ENCODE measurements at regions not wholly inside any gene's neighbourhood (a gene's known extent, or its start where the extent isn't known, plus 50 kb on each side); places are given as distances from the start of the nearest gene placed in this dataset.

GRCh38 chr18:39786477-39786876 is 2168.6 kb upstream of the PIK3C3 start:
- Histone ChIP-seq H3K4me1 (ENCODE audit: control insufficient read depth, insufficient read depth, low read length) (no peaks in the 10 kb centered on the region), H3K27ac (ENCODE audit: low read length) (no peak overlapping the region), H3K27me3 (ENCODE audit: control insufficient read depth, insufficient read depth) (no peaks in the 10 kb centered on the region), H3K9me3 (ENCODE audit: control insufficient read depth, low read length) (no peaks in the 10 kb centered on the region), H3K4me3 (ENCODE audit: low read length) (no peak overlapping the region)
- ATAC-seq (no peak), DNase-seq (no peak)
- intact Hi-C loops (cut with DNase I), result no loop called here

GRCh38 chr18:39784541-39784940 is 2170.5 kb upstream of the PIK3C3 start:
- Histone ChIP-seq H3K27ac (ENCODE audit: low read length) (no peak overlapping the region), H3K9me3 (ENCODE audit: control insufficient read depth, low read length) (no peaks in the 10 kb centered on the region), H3K4me3 (ENCODE audit: low read length) (no peak overlapping the region), H3K27me3 (ENCODE audit: control insufficient read depth, insufficient read depth) (no peaks in the 10 kb centered on the region), H3K4me1 (ENCODE audit: control insufficient read depth, insufficient read depth, low read length) (no peaks in the 10 kb centered on the region)
- DNase-seq (no peak), ATAC-seq (no peak)
- 84% methylated on average over 5 of the region's 5 CpGs for WGBS
- intact Hi-C loops (cut with DNase I), result no loop called here

GRCh38 chr18:39781565-39781964 is 2173.5 kb upstream of the PIK3C3 start:
- Histone ChIP-seq H3K27ac (ENCODE audit: low read length) (no peak overlapping the region), H3K4me3 (ENCODE audit: low read length) (no peak overlapping the region), H3K4me1 (ENCODE audit: control insufficient read depth, insufficient read depth, low read length) (no peaks in the 10 kb centered on the region), H3K9me3 (ENCODE audit: control insufficient read depth, low read length) (no peaks in the 10 kb centered on the region), H3K27me3 (ENCODE audit: control insufficient read depth, insufficient read depth) (no peaks in the 10 kb centered on the region)
- no peak for DNase-seq
- WGBS, result 77% methylated on average over 6 of the region's 6 CpGs
- intact Hi-C loops (cut with DNase I), result no loop called here
- no peak for ATAC-seq

GRCh38 chr18:39780774-39781173 is 2174.3 kb upstream of the PIK3C3 start:
- intact Hi-C loops (cut with DNase I), result no loop called here
- WGBS, result 80% methylated on average over 4 of the region's 4 CpGs

GRCh38 chr18:39779926-39780325 is 2175.1 kb upstream of the PIK3C3 start:
- Histone ChIP-seq H3K27ac (ENCODE audit: low read length) (no peak overlapping the region), H3K9me3 (ENCODE audit: control insufficient read depth, low read length) (no peaks in the 10 kb centered on the region), H3K27me3 (ENCODE audit: control insufficient read depth, insufficient read depth) (no peaks in the 10 kb centered on the region), H3K4me3 (ENCODE audit: low read length) (no peak overlapping the region), H3K4me1 (ENCODE audit: control insufficient read depth, insufficient read depth, low read length) (no peaks in the 10 kb centered on the region)
- intact Hi-C loops (cut with DNase I), result no loop called here
- 97% methylated on average over 2 of the region's 2 CpGs for WGBS
- no peak for ATAC-seq
- no peak for DNase-seq

More at GRCh38 chr18:39780774-39781173, 2174.3 kb upstream of the PIK3C3 start:
- H3K4me3 ChIP-seq (ENCODE audit: low read length), result no peak overlapping the region
- no peaks in the 10 kb centered on the region for H3K4me1 ChIP-seq (ENCODE audit: control insufficient read depth, insufficient read depth, low read length)
- no peak for DNase-seq
- ATAC-seq, result no peak
- no peak overlapping the region for H3K27ac ChIP-seq (ENCODE audit: low read length)
- no peaks in the 10 kb centered on the region for H3K9me3 ChIP-seq (ENCODE audit: control insufficient read depth, low read length)
- no peaks in the 10 kb centered on the region for H3K27me3 ChIP-seq (ENCODE audit: control insufficient read depth, insufficient read depth)

- intact Hi-C loops (cut with DNase I), result no loop called here
- DNase-seq, result no peak
- no peaks in the 10 kb centered on the region for H3K4me1 ChIP-seq (ENCODE audit: control insufficient read depth, insufficient read depth, low read length)
- no peaks in the 10 kb centered on the region for H3K9me3 ChIP-seq (ENCODE audit: control insufficient read depth, low read length)
- no peak overlapping the region for H3K4me3 ChIP-seq (ENCODE audit: low read length)
- no peaks in the 10 kb centered on the region for H3K27me3 ChIP-seq (ENCODE audit: control insufficient read depth, insufficient read depth)
- no peak for ATAC-seq
- H3K27ac ChIP-seq (ENCODE audit: low read length), result no peak overlapping the region
Measured at GRCh38 chr18:39776766-39777165, 2178.3 kb upstream of the PIK3C3 start.

GRCh38 chr18:39774957-39775598 is 2180.0 kb upstream of the PIK3C3 start:
- H3K27ac ChIP-seq (ENCODE audit: low read length), result no peak overlapping the region
- ATAC-seq, result no peak

GRCh38 chr18:39773646-39774045 is 2181.4 kb upstream of the PIK3C3 start:
- intact Hi-C loops (cut with DNase I), result no loop called here
- Histone ChIP-seq H3K4me3 (ENCODE audit: low read length) (no peak overlapping the region), H3K27me3 (ENCODE audit: control insufficient read depth, insufficient read depth) (no peaks in the 10 kb centered on the region), H3K27ac (ENCODE audit: low read length) (no peak overlapping the region), H3K9me3 (ENCODE audit: control insufficient read depth, low read length) (no peaks in the 10 kb centered on the region), H3K4me1 (ENCODE audit: control insufficient read depth, insufficient read depth, low read length) (no peaks in the 10 kb centered on the region)
- no peak for DNase-seq
- no peak for ATAC-seq
- WGBS, result 95% methylated on average over 2 of the region's 2 CpGs

More at GRCh38 chr18:39774957-39775598, 2180.0 kb upstream of the PIK3C3 start:
- WGBS, result 65% methylated on average over 3 of the region's 3 CpGs
- no peak for DNase-seq
- Histone ChIP-seq H3K4me1 (ENCODE audit: control insufficient read depth, insufficient read depth, low read length) (no peaks in the 10 kb centered on the region), H3K9me3 (ENCODE audit: control insufficient read depth, low read length) (no peaks in the 10 kb centered on the region), H3K4me3 (ENCODE audit: low read length) (no peak overlapping the region), H3K27me3 (ENCODE audit: control insufficient read depth, insufficient read depth) (no peaks in the 10 kb centered on the region)
- intact Hi-C loops (cut with DNase I), result no loop called here

GRCh38 chr18:39772155-39772919 is 2182.7 kb upstream of the PIK3C3 start:
- Histone ChIP-seq H3K4me1 (ENCODE audit: control insufficient read depth, insufficient read depth, low read length) (no peaks in the 10 kb centered on the region), H3K9me3 (ENCODE audit: control insufficient read depth, low read length) (no peaks in the 10 kb centered on the region), H3K27me3 (ENCODE audit: control insufficient read depth, insufficient read depth) (no peaks in the 10 kb centered on the region), H3K4me3 (ENCODE audit: low read length) (no peak overlapping the region), H3K27ac (ENCODE audit: low read length) (no peak overlapping the region)
- DNase-seq, result no peak
- intact Hi-C loops (cut with DNase I), result no loop called here
- no peak for ATAC-seq
- 94% methylated on average over 1 of the region's 1 CpG for WGBS

GRCh38 chr18:39770399-39770798 is 2184.6 kb upstream of the PIK3C3 start:
- ATAC-seq (no peak), DNase-seq (no peak)
- no peaks in the 10 kb centered on the region for H3K9me3 ChIP-seq (ENCODE audit: control insufficient read depth, low read length)
- WGBS, result 59% methylated on average over 1 of the region's 1 CpG
- no peaks in the 10 kb centered on the region for H3K4me1 ChIP-seq (ENCODE audit: control insufficient read depth, insufficient read depth, low read length)
- H3K27me3 ChIP-seq (ENCODE audit: control insufficient read depth, insufficient read depth), result no peaks in the 10 kb centered on the region
- no peak overlapping the region for H3K27ac ChIP-seq (ENCODE audit: low read length)
- H3K4me3 ChIP-seq (ENCODE audit: low read length), result no peak overlapping the region
- intact Hi-C loops (cut with DNase I), result no loop called here

- no peaks in the 10 kb centered on the region for H3K4me1 ChIP-seq (ENCODE audit: control insufficient read depth, insufficient read depth, low read length)
- DNase-seq (no peak), ATAC-seq (no peak)
- intact Hi-C loops (cut with DNase I), result no loop called here
- no peak overlapping the region for H3K27ac ChIP-seq (ENCODE audit: low read length)
- no peaks in the 10 kb centered on the region for H3K9me3 ChIP-seq (ENCODE audit: control insufficient read depth, low read length)
- H3K4me3 ChIP-seq (ENCODE audit: low read length), result no peak overlapping the region
- H3K27me3 ChIP-seq (ENCODE audit: control insufficient read depth, insufficient read depth), result no peaks in the 10 kb centered on the region
Measured at GRCh38 chr18:39764873-39765272, 2190.2 kb upstream of the PIK3C3 start.
